ENCODE measurements at regions not wholly inside any gene's neighbourhood (a gene's known extent, or its start where the extent isn't known, plus 50 kb on each side); places are given as distances from the start of the nearest gene placed in this dataset.
A peak's percentile ranks its signal among the peaks of the same experiment; 100 is the strongest.
"Not testable (repeated sequence)": the region's sequence is repeated elsewhere in the genome, so short reads cannot be mapped to it uniquely, and the experiment has no call there.

DNA sequence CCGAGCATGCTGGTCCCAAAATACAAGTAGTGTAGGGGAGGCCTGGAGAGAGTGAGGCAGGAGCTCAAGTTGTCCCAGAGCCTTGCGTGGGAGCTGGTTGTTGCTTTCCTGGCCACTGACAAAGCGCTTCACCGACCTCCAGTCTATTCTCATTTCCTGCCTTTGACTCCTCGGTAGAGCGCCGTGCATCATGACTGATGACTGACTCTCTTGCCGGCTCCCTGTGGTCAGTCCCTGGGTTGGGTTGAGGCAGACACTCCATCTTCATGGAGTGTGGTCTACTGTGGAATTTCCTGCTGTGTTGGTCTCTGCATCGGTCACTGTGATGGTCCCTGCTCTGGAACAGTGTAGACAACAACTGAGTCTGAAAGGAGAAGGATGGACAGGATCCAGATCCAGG lies 175.1 kb upstream of the S1PR3 start:
- no peak for DNase-seq (ENCODE audit: low spot score)

GRCh38 chr9:88816591-88816990 lies 174.7 kb upstream of the S1PR3 start:
- DNase-seq (ENCODE audit: low spot score), result no peak

DNA sequence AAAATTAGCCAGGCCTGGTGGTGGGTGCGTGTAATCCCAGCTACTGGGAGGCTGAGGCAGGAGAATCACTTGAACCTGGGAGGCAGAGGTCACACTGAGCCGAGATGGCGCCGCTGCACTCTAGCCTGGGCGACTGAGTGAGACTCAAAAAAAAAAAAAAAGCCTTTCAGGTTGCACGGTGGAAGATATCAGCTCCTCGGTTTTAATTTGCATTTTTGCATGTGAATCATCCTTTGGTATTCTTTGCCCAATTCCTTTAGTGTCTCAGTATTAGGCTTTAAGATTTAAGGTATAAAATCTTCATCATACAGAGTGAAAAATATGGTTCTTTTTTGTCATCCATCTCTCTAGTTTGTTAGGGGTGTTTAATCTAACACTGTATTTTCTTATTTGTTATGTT lies 173.6 kb upstream of the S1PR3 start:
- DNase-seq (ENCODE audit: low spot score), result no peak

DNA sequence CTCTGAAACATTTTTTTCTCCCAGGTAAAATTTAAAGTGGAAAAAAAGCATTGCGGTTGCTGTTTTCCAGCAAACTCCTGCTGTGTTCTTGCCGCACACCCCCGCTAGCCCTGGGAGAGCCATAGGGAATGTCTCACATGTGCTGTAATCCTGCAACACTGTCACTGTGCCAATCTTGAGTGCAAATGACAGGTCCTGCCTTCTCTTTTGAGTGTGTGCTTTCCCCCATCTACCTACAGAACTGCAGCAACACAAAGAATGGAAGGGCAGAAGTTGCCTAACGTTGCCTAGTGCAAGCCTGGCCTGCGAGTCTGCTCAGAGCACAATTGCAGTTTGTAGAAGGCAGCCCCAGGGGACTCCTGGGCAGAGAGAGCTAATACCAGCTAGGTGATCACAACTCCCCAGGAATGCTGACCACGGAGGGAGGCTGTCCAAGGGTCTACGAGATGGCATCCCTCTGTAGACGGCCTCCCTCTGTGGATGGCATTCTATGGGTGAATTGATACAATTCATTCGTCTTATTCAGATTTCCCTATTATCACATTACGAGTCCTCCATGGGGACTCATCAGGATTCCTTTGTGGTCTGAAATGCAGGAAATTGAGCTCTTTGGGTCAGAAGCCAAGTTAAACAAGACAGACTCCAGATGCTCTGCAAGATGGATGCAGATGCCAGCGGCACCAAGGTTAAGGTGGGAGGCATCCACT lies 172.6 kb upstream of the S1PR3 start:
- DNase-seq (ENCODE audit: low spot score), result no peak

DNA sequence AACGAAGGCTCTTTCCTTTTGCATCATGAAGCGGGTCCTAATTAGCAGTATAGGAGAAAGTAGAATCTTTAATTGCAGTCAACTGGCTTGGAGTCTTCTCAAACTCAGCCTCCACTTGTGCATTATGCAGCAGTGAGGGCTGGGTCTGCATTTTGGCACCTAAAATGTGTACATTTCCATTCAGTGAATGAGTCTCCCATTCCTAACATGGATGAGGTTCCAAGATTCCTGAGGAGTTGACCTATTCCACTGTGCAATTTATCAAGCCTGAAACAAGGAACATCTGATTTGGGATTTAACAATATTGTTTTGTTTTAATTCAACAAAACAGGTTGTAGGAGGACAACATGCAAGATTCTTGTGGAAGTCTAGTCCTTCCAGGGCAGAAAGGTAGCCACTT lies 171.8 kb upstream of the S1PR3 start:
- no peak for DNase-seq (ENCODE audit: low spot score)

DNA sequence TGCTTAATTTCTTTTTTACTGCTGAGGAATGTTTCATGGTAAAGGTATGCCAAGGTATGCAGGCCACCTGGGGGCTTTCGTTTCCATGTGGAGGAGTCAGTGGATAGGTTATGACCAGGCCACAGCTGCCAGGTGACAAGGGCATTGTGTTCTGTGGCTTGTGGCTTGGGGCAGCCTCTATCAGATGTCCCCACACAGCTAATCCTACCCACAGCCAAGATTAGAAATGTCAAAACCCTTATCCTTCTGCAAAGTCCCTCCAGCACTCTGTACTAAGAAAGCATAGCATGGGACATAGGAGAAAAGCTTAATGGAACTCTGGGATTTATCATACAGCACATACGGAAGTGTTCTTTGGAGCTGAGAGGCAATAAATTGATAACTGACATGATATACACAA lies 171.2 kb upstream of the S1PR3 start:
- no peak for DNase-seq (ENCODE audit: low spot score)

DNA sequence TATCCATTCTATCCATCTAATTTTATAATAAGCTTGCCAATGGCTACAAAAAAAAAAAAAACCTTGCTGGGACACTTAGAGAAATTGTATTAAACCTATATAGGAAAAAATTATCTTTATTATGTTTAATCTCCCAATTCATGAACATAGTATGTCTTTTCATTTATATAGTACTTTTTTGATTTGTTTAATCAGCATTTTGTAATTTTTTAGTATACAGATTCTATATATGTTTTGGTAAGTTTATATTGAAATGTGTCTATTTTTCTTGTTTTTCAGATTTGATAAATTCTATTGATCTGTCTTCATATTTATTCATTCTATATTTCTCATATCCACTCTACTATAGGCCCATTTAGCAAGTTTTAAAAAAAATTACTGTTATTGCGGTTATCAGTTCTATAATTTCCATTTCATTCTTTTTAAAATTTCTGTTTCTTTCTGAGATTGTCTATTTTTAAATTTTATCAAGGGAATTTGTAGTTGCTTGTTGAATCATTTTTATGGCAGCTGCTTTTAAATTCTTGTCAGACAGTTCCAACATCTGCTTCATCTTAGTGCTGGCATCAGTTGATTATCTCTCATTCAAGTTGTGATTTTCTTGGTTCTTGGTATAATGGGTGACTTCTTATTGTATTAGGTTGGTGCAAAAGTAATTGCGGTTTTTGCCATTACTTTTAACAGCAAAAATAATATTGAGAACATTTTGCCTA lies 170.1 kb upstream of the S1PR3 start:
- no peak for DNase-seq (ENCODE audit: low spot score)

- no peak for DNase-seq (ENCODE audit: low spot score)
These were observed 169.5 kb upstream of the S1PR3 start for GRCh38 chr9:88821746-88822106.

GRCh38 chr9:88824711-88825110 lies 166.6 kb upstream of the S1PR3 start:
- no peak for DNase-seq (ENCODE audit: low spot score)

GRCh38 chr9:88826181-88826580 lies 165.1 kb upstream of the S1PR3 start:
- DNase-seq (ENCODE audit: low spot score), result no peak

DNA sequence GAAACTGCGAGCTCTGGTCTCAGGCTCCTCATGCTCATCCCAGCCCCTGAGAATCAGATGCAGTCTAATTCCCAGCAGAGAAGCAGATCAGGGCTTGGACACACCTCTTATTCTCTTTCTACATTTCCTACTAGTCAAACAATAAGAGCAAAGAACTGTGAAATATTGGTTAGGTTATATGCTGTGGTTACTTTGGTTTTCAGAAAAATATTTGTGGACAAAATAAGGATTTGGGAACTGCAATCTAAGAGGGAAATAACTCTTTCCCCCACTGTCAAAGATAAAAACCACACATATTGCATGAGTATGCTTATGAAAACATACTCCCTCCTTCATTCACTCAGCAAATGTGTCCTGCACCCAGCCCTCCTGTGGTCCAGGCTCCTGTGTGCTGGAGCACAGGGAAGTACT lies 164.5 kb upstream of the S1PR3 start:
- DNase-seq (ENCODE audit: low spot score), result no peak

GRCh38 chr9:88828018-88828417 lies 163.2 kb upstream of the S1PR3 start:
- DNase-seq (ENCODE audit: low spot score), result no peak

DNA sequence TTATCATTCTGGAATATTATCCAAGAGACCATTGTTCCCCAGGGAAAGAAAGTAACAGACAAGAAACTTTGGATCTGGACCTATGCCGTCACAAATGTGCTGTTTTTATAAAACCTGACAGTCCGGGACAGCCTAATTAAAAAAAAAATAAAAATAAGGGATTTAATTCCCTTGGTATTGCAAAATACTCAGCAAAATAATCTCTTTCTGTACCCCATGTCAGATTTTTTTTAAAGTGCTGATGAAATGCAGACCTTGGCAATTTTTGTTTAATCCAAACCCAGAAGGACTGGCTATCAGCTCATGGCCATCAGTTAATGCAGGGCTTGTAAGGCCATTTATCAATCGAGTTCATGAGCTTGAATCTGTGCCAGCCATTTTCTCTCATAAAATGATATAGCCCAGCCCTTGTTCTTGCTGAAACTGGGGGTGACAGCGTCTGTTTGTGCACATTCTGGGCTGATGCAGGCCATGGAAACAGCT lies 162.7 kb upstream of the S1PR3 start:
- DNase-seq (ENCODE audit: low spot score), result no peak

GRCh38 chr9:88829276-88829675 lies 162.0 kb upstream of the S1PR3 start:
- DNase-seq (ENCODE audit: low spot score), result no peak

GRCh38 chr9:88831713-88832407 lies 159.4 kb upstream of the S1PR3 start:
- no peak for DNase-seq (ENCODE audit: low spot score)

DNA sequence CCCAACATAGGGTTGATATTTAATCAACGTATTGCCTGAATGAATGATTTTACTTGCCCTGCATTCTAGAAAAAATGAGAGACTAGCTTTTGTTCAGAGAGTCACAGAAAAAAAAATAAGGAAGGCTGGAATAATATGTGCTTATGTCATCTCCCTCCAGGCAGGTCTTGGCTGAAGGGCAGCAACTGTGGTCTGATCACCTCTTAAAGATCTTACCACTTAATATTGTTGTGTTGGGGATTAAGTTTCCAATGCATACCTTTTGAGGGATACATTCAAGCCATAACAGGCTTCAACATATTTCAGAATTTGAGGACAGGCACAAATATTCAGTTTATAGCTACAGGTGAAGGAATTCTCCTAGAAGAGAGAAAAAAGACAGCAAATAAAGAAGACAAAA lies 157.3 kb upstream of the S1PR3 start:
- DNase-seq (ENCODE audit: low spot score), result no peak

DNA sequence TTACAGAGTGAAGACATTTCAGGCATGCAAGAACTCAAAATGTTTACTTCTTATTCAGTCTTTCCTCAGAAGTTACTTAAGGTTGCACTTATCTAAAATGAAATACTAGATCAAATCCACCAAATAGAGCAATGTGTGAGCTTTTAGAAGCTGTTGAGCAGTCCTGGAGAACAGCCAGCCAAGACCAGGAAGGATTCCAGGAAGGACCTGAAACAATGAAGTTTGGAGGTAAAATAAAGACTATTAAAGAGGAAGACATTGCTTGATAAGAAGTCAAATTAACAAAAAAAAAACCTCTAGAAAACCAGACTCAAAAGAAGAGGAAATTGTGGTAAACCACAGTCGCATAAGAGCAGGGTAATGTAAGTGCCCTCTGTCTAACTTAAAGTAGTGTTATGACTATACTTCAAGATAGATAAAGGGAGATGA lies 156.2 kb upstream of the S1PR3 start:
- no peak for DNase-seq (ENCODE audit: low spot score)

GRCh38 chr9:88835772-88836171 lies 155.5 kb upstream of the S1PR3 start:
- no peak for DNase-seq (ENCODE audit: low spot score)

DNA sequence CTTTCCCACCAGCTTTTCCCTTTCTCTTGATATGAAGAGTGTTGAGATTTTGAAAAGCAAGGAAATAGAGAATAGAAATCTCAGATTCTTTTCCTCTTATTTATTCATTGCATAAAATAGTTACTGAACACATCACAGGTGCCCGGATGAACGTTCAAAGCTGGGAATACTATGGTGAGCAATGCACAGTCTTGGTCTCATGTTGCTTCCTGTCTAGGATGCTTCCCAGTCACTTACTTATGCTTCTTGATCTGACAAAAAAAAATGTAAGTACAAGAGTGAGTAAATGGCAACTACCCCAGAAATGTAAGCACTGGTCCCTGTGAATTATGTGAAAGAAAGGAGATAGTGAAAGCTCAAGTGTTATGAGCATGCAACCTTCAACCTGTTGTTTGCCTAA lies 153.5 kb upstream of the S1PR3 start:
- no peak for DNase-seq (ENCODE audit: low spot score)

DNA sequence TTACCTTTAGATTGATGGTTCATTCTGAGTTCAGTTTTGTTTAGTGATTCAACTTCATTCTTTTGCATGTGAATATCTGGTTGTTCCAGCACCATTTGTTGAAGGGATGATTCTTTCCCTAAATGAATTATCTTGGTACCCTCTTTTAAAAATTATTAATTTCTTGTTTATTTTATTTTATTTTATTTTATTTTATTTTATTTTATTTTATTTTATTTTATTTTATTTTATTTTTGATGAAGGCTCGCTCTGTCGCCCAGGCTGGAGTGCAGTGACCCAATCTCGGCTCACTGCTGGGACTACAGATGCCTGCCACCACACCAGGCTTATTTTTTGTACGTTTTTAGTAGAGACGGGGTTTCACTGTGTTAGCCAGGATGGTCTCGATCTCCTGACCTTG lies 141.4 kb upstream of the S1PR3 start:
- not testable (repeated sequence) for DNase-seq (ENCODE audit: low spot score)

GRCh38 chr9:88852794-88853193 lies 138.5 kb upstream of the S1PR3 start:
- DNase-seq (ENCODE audit: low spot score), result peak; percentile 41

GRCh38 chr9:88870627-88871026 lies 120.6 kb upstream of the S1PR3 start:
- no peak for DNase-seq (ENCODE audit: low spot score)

GRCh38 chr9:88871669-88872068 lies 119.6 kb upstream of the S1PR3 start:
- no peak for DNase-seq (ENCODE audit: low spot score)
